SW480 (cell line): ENCODE measurements at regions not wholly inside any gene's neighbourhood (a gene's known extent, or its start where the extent isn't known, plus 50 kb on each side); places are given as distances from the start of the nearest gene placed in this dataset.
"Not testable (repeated sequence)": the region's sequence is repeated elsewhere in the genome, so short reads cannot be mapped to it uniquely, and the experiment has no call there.

Experiments used
- DNase-seq: peaks from one replicate; pipeline ENCODE4 v3.0.0-alpha.2; 2016; ENCODE audit warnings: low spot score

- no peak for DNase-seq
These were observed 506.4 kb upstream of the PABPC4L start for GRCh38 chr4:134708026-134708425.

GRCh38 chr4:134702374-134702773 is 500.8 kb upstream of the PABPC4L start:
- no peak for DNase-seq

- no peak for DNase-seq
These were observed 498.7 kb upstream of the PABPC4L start for GRCh38 chr4:134700251-134700650.

DNA sequence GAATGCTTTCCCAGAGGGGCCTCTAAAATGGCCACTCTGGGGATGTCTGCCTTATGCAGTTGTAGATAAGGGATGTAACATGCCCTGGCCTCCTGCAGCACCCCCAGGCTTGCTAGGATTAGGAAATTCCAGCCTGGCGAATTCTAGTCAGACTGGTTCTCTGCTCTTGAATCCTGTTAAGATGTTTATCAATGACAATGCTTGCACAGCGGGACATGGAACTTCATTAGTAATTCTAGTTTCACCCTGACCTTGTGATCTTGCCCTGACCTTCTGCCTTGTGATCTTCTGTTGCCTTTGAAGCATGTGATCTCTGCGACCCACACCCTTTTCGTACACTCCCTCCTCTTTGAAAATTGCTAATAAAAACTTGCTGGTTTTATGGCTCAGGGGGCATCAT is 497.2 kb upstream of the PABPC4L start:
- DNase-seq, result not testable (repeated sequence)

- no peak for DNase-seq
These were observed 493.8 kb upstream of the PABPC4L start for GRCh38 chr4:134695433-134695832.

DNA sequence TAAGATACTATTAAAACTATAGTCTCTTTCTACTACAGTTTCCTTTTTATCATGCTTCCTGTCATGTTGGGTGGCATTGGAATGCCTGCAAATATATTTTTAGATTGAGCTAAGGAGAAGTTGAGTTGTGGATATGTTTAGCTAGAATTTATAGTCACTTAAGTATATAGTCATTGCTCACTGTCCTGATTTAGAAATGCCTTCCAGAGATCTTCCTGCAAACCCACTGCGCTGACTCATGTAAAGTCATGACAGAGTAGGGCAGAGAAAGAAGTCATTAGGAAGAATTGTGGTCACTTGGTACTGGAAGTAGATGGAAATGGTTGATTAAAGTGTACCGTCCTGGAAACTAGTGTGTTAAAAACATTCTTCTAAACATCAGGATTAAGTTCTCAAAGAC is 490.3 kb upstream of the PABPC4L start:
- no peak for DNase-seq

GRCh38 chr4:134687646-134688628 is 486.3 kb upstream of the PABPC4L start:
- no peak for DNase-seq

DNA sequence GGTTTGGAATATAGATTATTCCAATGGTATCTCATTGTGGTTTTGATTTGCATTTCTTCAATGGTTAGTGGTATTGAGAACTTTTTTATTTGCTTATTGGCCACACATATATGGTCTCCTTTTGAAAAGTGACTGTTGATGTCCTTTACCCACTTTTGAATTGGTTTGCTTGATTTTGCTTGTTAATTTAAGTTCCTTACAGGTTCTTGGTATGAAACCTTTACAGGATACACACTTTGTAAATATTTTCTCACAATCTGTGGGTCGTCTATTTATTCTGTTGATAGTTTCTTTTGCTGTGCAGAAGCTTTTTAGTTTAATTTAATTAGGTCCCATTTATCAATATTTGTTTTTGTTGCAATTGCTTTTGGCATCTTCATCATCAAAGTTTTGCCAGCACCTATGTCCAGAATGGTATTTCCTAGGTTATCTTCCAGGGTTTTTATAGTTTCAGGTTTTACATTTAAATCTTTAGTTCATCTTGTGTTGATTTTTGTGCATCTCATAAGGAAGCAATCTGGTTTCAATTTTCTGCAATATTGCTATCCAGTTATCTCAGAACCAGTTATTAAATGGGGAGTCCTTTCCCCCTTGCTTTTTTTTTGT is 475.7 kb upstream of the PABPC4L start:
- DNase-seq, result no peak

DNA sequence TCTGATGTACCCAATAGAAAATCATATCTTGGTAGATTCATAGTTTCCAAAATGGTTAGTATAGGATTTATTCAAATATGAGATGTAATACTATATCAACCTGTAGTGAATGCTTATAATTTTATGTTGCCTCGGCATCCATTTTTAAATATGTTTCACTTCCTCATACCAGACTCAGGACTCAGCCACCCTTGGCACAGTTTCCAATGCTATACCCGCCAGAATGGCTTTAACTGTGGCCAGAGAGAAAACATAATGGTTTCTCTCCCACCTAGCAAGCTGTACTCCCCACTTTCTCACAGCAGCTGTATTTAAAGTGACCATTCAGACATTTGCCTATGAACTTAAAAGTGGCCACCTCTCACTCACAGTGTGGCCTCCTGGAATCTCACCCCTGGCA is 466.6 kb upstream of the PABPC4L start:
- DNase-seq, result no peak

- DNase-seq, result no peak
These were observed 465.1 kb upstream of the PABPC4L start for GRCh38 chr4:134666640-134667039.

GRCh38 chr4:134665429-134665828 is 463.8 kb upstream of the PABPC4L start:
- DNase-seq, result no peak

DNA sequence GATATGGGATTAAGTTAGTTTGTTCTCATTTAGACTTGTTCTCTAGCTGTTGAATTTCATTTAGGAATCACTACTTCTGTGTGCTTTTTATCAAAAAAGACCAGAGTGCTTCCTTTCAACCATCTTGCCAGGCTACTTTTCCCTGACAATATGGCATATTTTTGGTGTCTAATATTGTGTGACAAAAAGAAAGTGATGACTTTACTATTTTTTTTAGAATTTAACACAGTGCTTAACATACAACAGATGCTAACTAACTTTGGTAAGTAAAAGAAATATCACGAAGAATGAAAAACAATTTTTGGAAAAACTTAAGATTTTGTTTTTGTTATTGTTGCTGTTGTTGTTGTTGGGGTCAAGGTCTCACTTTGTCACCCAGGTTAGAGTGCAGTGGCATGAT is 462.2 kb upstream of the PABPC4L start:
- DNase-seq, result no peak

- DNase-seq, result no peak
These were observed 448.9 kb upstream of the PABPC4L start for GRCh38 chr4:134650461-134650860.

GRCh38 chr4:134645778-134646177 is 444.2 kb upstream of the PABPC4L start:
- DNase-seq, result no peak

DNA sequence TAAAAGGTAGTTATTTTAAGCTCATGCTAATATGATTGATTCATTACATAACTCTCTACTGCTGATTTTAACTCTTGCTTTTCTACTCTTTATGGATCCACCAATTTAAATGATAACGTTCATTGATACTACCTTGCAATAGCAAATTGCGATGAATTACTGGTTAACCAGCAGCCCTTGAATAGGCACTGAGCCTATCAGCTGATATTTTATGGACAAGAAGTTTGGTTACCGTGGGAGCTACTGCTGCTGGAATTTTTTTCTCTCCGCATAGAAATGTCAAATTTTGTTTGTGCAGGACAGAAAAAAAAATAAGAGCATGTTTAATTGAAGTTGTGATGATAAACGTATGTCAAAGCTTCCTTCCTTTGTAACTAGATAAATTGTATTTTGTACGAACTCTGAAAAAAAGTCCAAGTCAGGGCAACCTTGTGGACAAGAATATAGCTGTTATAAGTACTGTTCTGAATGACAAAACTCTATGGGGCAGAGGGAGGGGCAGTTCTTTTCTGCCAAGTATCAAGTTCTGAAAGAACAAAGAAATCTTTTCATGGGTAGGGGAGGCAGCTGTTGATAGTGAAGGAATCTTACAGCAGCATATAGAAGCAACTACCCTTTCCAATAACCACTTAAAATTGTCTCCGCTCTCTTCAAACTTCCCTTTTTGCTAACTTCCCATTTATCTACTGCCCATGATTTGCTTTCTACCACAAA is 434.9 kb upstream of the PABPC4L start:
- DNase-seq, result no peak

DNA sequence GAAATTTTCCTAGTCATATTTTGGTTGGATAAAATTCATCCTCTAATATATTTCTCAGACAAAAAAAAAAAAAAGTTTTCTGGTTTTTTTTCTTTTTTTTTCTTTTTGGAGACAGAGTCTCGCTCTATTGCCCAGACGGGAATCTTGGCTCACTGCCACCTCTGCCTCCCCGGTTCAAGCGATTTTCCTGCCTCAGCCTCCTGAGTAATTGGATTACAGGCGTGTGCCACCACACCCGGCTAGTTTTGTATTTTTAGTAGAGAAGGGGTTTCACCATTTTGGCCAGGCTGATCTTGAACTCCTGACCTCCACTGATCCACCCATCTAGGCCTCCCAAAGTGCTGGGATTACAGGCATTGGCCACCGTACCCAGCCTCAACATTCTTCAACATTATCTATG is 432.7 kb upstream of the PABPC4L start:
- no peak for DNase-seq

DNA sequence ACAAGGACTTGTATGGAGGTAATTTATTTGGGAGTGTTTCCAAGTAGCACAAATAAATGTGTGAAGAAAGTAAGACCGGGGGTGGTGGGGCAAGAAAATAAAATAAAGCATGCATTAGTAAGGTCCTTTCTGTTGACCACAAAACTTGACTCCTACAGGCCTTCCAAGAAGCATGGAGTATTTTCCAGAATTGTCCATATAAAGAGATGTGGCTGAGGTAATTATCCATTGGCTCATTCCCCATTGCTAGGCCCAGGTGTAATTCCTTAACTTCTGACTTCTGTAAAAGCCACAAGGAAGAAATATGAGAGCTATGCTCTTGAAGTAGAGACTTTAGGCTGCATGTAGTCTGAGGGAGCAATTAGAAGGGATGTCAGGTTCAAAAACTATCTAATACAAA is 430.5 kb upstream of the PABPC4L start:
- DNase-seq, result no peak

DNA sequence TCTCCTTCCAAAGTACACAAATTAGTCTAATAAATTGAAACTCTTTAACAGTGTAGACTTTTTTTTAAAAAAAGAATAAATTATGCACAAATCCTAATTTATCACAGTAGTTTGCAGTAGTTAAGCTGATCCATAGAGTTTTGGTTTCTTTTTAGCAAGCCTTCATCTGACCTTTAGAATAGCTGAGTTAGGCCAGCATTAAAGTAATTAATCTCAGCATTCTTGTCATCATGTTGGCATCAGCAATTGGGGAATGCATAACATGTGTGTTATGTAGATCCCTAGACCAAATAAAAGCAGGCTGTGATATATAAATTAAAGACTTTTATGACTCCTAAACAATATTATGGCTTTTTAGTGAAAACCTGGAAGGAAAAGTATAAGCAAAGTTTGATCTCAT is 426.5 kb upstream of the PABPC4L start:
- no peak for DNase-seq

DNA sequence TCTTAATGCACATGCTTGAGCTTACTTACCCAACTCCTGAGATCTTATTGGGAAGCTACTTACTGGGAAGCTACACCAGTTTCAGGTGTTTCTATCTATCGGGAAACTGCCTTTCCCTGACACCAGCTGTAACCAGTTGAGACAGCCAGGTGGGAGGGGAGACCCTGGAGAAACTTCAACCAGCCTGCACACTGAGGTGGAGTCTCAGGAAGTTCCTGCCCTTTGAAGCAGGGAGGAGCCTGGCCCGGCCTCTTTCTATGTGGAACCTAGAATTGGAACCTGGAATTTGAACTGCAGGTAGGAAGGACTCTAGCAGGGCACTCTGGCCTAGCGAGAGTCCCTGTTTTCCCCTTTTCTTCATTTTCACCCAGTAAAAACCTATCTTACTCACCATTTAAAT is 425.8 kb upstream of the PABPC4L start:
- DNase-seq, result no peak

DNA sequence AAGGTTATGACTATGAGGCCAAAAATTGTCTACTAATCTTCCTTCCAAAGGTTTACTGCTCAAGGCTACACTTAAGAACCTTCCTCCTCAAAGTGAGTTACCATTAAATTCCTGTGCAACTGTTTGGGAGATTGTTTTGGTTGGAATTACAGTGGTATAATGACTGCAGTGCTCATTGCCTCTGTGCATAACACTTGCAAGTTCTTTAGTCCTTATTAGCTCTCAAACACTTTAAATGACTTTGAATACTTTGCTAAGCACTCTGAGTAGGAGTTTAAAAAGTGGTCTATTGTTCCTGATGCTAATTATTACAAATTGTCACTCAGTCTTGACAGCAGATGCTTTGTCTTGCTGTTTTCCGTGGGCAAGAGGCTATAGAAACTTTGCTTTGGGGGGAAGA is 422.8 kb upstream of the PABPC4L start:
- no peak for DNase-seq

DNA sequence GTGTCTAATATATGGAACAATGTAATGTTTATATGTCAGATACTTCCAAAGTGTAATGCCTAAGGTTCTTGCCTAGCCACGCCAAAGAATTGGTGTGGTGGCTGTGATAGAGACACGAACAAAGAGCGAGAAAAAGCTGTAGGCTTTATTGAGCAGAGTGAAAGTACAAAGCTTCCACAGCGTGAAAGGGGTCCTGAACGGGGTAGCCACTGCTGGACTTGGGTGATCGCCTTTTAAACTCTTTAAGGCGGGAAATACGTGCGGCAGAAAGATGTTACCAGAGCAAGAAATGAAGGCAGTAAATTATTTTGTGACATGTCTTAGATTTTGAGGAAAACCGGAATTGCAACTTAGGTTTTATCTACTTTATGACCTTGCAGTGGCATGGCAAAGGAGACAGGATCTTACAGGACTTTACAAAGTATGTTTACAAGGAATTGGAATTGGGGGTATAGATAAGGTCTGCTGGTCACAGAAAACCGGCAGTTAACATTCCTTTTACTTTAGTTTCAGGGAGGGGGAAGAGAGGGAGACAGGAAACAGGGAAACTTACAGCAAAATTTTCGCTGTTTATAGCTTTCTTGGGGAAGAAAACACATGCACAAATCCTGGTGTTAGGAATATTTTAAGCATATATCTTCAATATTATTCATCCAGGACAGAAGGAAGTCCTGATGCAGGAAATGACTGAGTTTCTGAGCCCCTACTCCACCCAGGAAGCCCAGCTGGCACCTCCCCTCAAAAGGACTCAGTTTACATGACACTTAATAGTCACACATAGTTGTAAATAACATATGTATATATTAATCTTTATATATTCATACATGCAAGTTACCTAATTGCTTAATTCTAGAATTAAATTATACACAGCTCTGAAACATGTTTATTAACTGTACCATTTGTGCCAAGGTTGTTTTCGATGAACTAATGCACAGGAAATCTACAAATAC is 421.3 kb upstream of the PABPC4L start:
- not testable (repeated sequence) for DNase-seq

GRCh38 chr4:134622199-134622598 is 420.6 kb upstream of the PABPC4L start:
- no peak for DNase-seq
